Stimulated activated naive CD8-positive, alpha-beta T cell treated with anti-CD3 and anti-CD28 coated beads, Interleukin-15, Interleukin-2, amounts not matched to agents 100 U/mL and 50 U/mL, for 24 hours (primary cell): ENCODE measurements at regions not wholly inside any gene's neighbourhood (a gene's known extent, or its start where the extent isn't known, plus 50 kb on each side); places are given as distances from the start of the nearest gene placed in this dataset.
"Not testable (repeated sequence)": the region's sequence is repeated elsewhere in the genome, so short reads cannot be mapped to it uniquely, and the experiment has no call there.

ENCODE experiments used
- ATAC-seq: fragments of 150-1000 bp; cut with Tn5 transposase; one replicate; pipeline ENCODE4 v1.10.0; 2021
- DNase-seq: peaks from one replicate; pipeline ENCODE4 v3.0.0; 2021

- no peak for DNase-seq
- ATAC-seq: no peak
Measured at GRCh38 chr10:35783305-35783838, 141.3 kb upstream of the FZD8 start.

GRCh38 chr10:35781643-35782035 lies 139.5 kb upstream of the FZD8 start:
- ATAC-seq (no peak), DNase-seq (no peak)

- ATAC-seq (no peak), DNase-seq (no peak)
Measured at GRCh38 chr10:35780970-35781642, 139.0 kb upstream of the FZD8 start.

GRCh38 chr10:35778306-35778705 lies 136.2 kb upstream of the FZD8 start:
- ATAC-seq (no peak), DNase-seq (no peak)

- ATAC-seq, DNase-seq: not testable (repeated sequence)
Measured at GRCh38 chr10:35776557-35776956, 134.5 kb upstream of the FZD8 start.

- ATAC-seq: no peak
- DNase-seq: no peak
Measured at GRCh38 chr10:35774109-35774508, 132.0 kb upstream of the FZD8 start.

- DNase-seq (no peak), ATAC-seq (no peak)
Measured at GRCh38 chr10:35770817-35771355, 128.8 kb upstream of the FZD8 start.

- ATAC-seq (no peak), DNase-seq (no peak)
Measured at GRCh38 chr10:35769795-35770194, 127.7 kb upstream of the FZD8 start.

GRCh38 chr10:35768731-35769130 lies 126.6 kb upstream of the FZD8 start:
- no peak for ATAC-seq
- no peak for DNase-seq

- no peak for ATAC-seq
- DNase-seq: no peak
Measured at GRCh38 chr10:35768011-35768410, 125.9 kb upstream of the FZD8 start.

GRCh38 chr10:35765996-35766395 lies 123.9 kb upstream of the FZD8 start:
- ATAC-seq (no peak), DNase-seq (no peak)

- no peak for ATAC-seq
- peak; percentile 2 for DNase-seq
Measured at GRCh38 chr10:35765066-35765527, 123.0 kb upstream of the FZD8 start.

- DNase-seq: no peak
- ATAC-seq: no peak
Measured at GRCh38 chr10:35762311-35763030, 120.4 kb upstream of the FZD8 start.

- ATAC-seq: no peak
- no peak for DNase-seq
Measured at GRCh38 chr10:35758076-35758475, 116.0 kb upstream of the FZD8 start.

GRCh38 chr10:35754519-35754918 lies 112.4 kb upstream of the FZD8 start:
- ATAC-seq (no peak), DNase-seq (no peak)

- no peak for ATAC-seq
- no peak for DNase-seq
Measured at GRCh38 chr10:35752469-35753461, 110.7 kb upstream of the FZD8 start.

GRCh38 chr10:35751347-35751746 lies 109.3 kb upstream of the FZD8 start:
- DNase-seq (no peak), ATAC-seq (no peak)

GRCh38 chr10:35749230-35749629 lies 107.1 kb upstream of the FZD8 start:
- ATAC-seq: no peak
- DNase-seq: no peak

- DNase-seq: no peak
- no peak for ATAC-seq
Measured at GRCh38 chr10:35745617-35746403, 103.7 kb upstream of the FZD8 start.

- no peak for DNase-seq
- ATAC-seq: no peak
Measured at GRCh38 chr10:35743851-35744250, 101.8 kb upstream of the FZD8 start.

- no peak for ATAC-seq
- no peak for DNase-seq
Measured at GRCh38 chr10:35743351-35743750, 101.3 kb upstream of the FZD8 start.
